K562 (cell line): ENCODE measurements at regions not wholly inside any gene's neighbourhood (a gene's known extent, or its start where the extent isn't known, plus 50 kb on each side); places are given as distances from the start of the nearest gene placed in this dataset.

Source experiments
- ATAC-seq: fragments of 200-7000 bp; cut with Tn5 transposase; 3 replicates; pipeline ENCODE4 v1.9.1; 2020; ENCODE audit warnings: moderate library complexity
- BruUV-seq: library from RNA; stranded (reverse); fragments of 400-500 nt; replicated peaks from 2 replicates; lab custom pipeline; 2021; lab: Mats Ljungman, UMichigan
- CTCF ChIA-PET: fragments of 300-600 bp; formaldehyde crosslinking; extraction: SDS; loops from one replicate; lab custom pipeline; 2021; ENCODE audit warnings: low intra/inter-chr PET ratio; lab: Yijun Ruan, JAX
- POLR2A ChIA-PET: fragments of 300-600, 350-650 bp; sonication (Branson Sonifier 250); formaldehyde crosslinking; extraction: SDS; loops from one replicate; lab custom pipeline; 2021; ENCODE audit warnings: antibody characterized with exemption, inconsistent platforms; lab: Yijun Ruan, JAX
- DNase-seq, 4 experiments: peaks; one replicate each; pipeline versions ENCODE4 v3.0.0 to v3.0.0-alpha.2; 2011 to 2018; ENCODE audit warnings: low spot score in 3 of 4, mixed read lengths in 3 of 4; ENCODE audit errors: extremely low read depth in 1 of 4
- FAIRE-seq: peaks from 2 replicates; lab custom pipeline; 2011; peaks lifted over from hg19 to GRCh38; lab: Jason Lieb, UNC
- H2AFZ ChIP-seq: 2 replicates; pipeline ENCODE4 v1.6.0; 2011; ENCODE audit warnings: low read depth, low read length, control low read depth, inconsistent platforms
- H3K27ac ChIP-seq: fragments of 200-600 bp; 3 replicates; pipeline ENCODE4 v1.8.0; 2011; ENCODE audit warnings: low read depth, mild to moderate bottlenecking, control low read depth, inconsistent platforms, low read length, moderate library complexity, mixed read lengths; ENCODE audit errors: extremely low read depth
- H3K27me3 ChIP-seq, 2 experiments: fragments of 300-600 bp in 1 of 2; 2 replicates in 1 of 2; 3 replicates in 1 of 2; pipeline versions ENCODE4 v1.6.0 to v1.8.0; 2011; ENCODE audit warnings: inconsistent platforms in 2 of 2, low read length in 2 of 2, mild to moderate bottlenecking in 1 of 2, mixed read lengths in 1 of 2, moderate library complexity in 1 of 2; ENCODE audit not compliant: control insufficient read depth in 2 of 2, insufficient read depth in 2 of 2
- H3K36me3 ChIP-seq: fragments of 300-600 bp; 3 replicates; pipeline ENCODE4 v1.8.0; 2011; ENCODE audit warnings: mild to moderate bottlenecking, low read length, inconsistent platforms; ENCODE audit not compliant: control insufficient read depth, insufficient read depth
- H3K4me1 ChIP-seq, 2 experiments: fragments of 200-600 bp in 1 of 2; replicated peaks in 1 of 2; 2 replicates in 1 of 2; 3 replicates in 1 of 2; pipeline versions ENCODE4 v1.5.1 to v1.8.0; 2011; ENCODE audit warnings: inconsistent platforms in 2 of 2, low read length in 2 of 2, mild to moderate bottlenecking in 1 of 2, mixed read lengths in 1 of 2, moderate library complexity in 1 of 2; ENCODE audit not compliant: control insufficient read depth in 2 of 2, insufficient read depth in 2 of 2
- H3K4me2 ChIP-seq: 2 replicates; pipeline ENCODE4 v1.6.1; 2011; ENCODE audit warnings: low read length, control low read depth, inconsistent platforms, mixed read lengths; ENCODE audit not compliant: insufficient read depth
- H3K4me3 ChIP-seq: fragments of 200-600 bp; sonication (generic), shearing (Covaris generic); 2 replicates; pipeline ENCODE4 v1.5.1; 2016; ENCODE audit warnings: control low read depth, inconsistent platforms
- H3K79me2 ChIP-seq: fragments of 200-600 bp; 3 replicates; pipeline ENCODE4 v1.8.0; 2011; ENCODE audit warnings: low read length, inconsistent platforms; ENCODE audit not compliant: control insufficient read depth, insufficient read depth
- H3K9ac ChIP-seq, 2 experiments: 2 replicates each; pipeline versions ENCODE4 v1.6.0 to v1.6.1; 2011; ENCODE audit warnings: low read depth in 2 of 2, low read length in 2 of 2, control low read depth in 1 of 2, inconsistent platforms in 1 of 2, mild to moderate bottlenecking in 1 of 2, mixed read lengths in 1 of 2; ENCODE audit not compliant: insufficient read depth in 1 of 2
- H3K9me1 ChIP-seq: one replicate; pipeline ENCODE4 v1.6.0; 2011; ENCODE audit warnings: inconsistent platforms, mild to moderate bottlenecking, low read length, moderate library complexity; ENCODE audit not compliant: control insufficient read depth, insufficient read depth
- H3K9me3 ChIP-seq: replicated peaks from 2 replicates; pipeline ENCODE4 v1.5.1; 2011; ENCODE audit warnings: low read depth, low read length, inconsistent platforms; ENCODE audit not compliant: control insufficient read depth, insufficient read depth
- H4K20me1 ChIP-seq: replicated peaks from 2 replicates; pipeline ENCODE4 v1.6.1; 2011; ENCODE audit warnings: low read length, inconsistent platforms, mixed read lengths; ENCODE audit not compliant: control insufficient read depth, insufficient read depth
- ARHGAP35 ChIP-seq: fragments of 450-650 bp; IDR thresholded peaks from 2 replicates; pipeline ENCODE4 v1.6.1; 2018; ENCODE audit not compliant: partially characterized antibody
- CBX1 ChIP-seq: sonication (generic); IDR thresholded peaks from 2 replicates; pipeline ENCODE4 v1.6.1; 2016; ENCODE audit warnings: antibody characterized with exemption, low read depth, mild to moderate bottlenecking
- GTF2F1 ChIP-seq: IDR thresholded peaks from 2 replicates; pipeline ENCODE4 v1.6.1; 2011; ENCODE audit warnings: low read depth, low read length, improper control_type of control experiment
- HMG20B ChIP-seq: fragments of 250-450 bp; sonication (Bioruptor Pico); IDR thresholded peaks from 2 replicates; pipeline ENCODE4 v1.5.0; 2021; ENCODE audit warnings: mild to moderate bottlenecking
- RNF2 ChIP-seq: sonication (generic); IDR thresholded peaks from 2 replicates; pipeline ENCODE4 v1.6.1; 2016
- TCF3 ChIP-seq: sonication (generic); formaldehyde crosslinking; IDR thresholded peaks from 2 replicates; pipeline ENCODE4 v1.4.0; 2020; ENCODE audit warnings: mild to moderate bottlenecking, missing genetic modification reagents
- ZNF263 ChIP-seq: sonication (generic); formaldehyde crosslinking; IDR thresholded peaks from 2 replicates; pipeline ENCODE4 v1.8.0; 2022; ENCODE audit warnings: mild to moderate bottlenecking, missing genetic modification reagents, borderline replicate concordance
- WGBS: fragments of 100-300 bp; shearing (Covaris generic); methylation state at CpG from one replicate; pipeline ENCODE4 v1.1.6; 2016; ENCODE audit warnings: low coverage, mixed read lengths; ENCODE audit not compliant: insufficient coverage; ENCODE audit errors: missing lambda C conversion rate; 5-methylcytosine and 5-hydroxymethylcytosine counted together
- in situ Hi-C: fragments of 300-500 bp; cut with MboI; formaldehyde crosslinking; loops from 4 replicates; pipeline ENCODE4 v1.15.0; 2018; ENCODE audit warnings: inconsistent platforms, mixed read lengths
- intact Hi-C: fragments of 100-400 bp; cut with micrococcal nuclease; formaldehyde crosslinking; loops from 2 replicates; pipeline ENCODE4 v1.14.2; 2022
- TF ChIP-seq, protein P1 (sequence below): fragments of 200-400 bp; formaldehyde crosslinking; IDR thresholded peaks from 2 replicates; pipeline ENCODE4 v1.6.1; 2017; ENCODE audit warnings: mild to moderate bottlenecking, low read depth, low read length, moderate library complexity

DNA sequence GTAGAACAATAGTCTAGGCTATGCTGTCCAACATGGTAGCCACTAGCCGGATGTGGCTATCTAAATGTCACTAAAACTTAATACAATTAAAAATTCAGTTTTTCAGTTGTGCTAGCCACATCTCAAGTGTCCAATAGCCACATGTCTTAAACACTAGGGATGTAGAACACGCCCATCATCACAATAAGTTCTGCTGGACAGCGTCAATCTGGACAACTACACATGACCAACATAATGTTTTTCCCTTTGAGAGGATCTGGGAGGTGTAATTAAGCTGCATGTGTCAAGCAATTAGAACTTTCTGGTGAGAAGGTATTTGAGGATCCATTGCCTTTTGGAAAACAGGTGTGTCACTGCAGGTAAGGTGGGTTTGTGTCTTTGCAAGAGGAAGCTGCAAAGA lies 424.6 kb upstream of the WWC1 start:
- POLR2A ChIA-PET, result no interaction called here
- Histone ChIP-seq H3K27me3 (no peaks in the 10 kb centered on the region), H4K20me1 (no peaks in the 10 kb centered on the region), H2AFZ (no peak overlapping the region), H3K9me1 (no peaks in the 10 kb centered on the region), H3K36me3 (no peaks in the 10 kb centered on the region), H3K9ac (no peak overlapping the region), H3K27ac (no peak overlapping the region), H3K4me1 (no peaks in the 10 kb centered on the region), H3K79me2 (no peaks in the 10 kb centered on the region), H3K4me3 (no peak overlapping the region), H3K9me3 (no peaks in the 10 kb centered on the region), H3K4me2 (no peak overlapping the region)
- DNase-seq (no peak), ATAC-seq (no peak), FAIRE-seq (no peak)
- in situ Hi-C loops, result no loop called here
- WGBS, result 0% methylated on average over 3 of the region's 3 CpGs
- CTCF ChIA-PET, result no interaction called here
- intact Hi-C loops, result no loop called here
- TF ChIP-seq CBX1 (no peak), ZNF263 (CRISPR knock-in tag) (no peak), ARHGAP35 (no peak), GTF2F1 (no peak), TCF3 (CRISPR knock-in tag) (no peak), HMG20B (CRISPR knock-in tag) (no peak), RNF2 (no peak)
- TF ChIP-seq, protein P1, sequence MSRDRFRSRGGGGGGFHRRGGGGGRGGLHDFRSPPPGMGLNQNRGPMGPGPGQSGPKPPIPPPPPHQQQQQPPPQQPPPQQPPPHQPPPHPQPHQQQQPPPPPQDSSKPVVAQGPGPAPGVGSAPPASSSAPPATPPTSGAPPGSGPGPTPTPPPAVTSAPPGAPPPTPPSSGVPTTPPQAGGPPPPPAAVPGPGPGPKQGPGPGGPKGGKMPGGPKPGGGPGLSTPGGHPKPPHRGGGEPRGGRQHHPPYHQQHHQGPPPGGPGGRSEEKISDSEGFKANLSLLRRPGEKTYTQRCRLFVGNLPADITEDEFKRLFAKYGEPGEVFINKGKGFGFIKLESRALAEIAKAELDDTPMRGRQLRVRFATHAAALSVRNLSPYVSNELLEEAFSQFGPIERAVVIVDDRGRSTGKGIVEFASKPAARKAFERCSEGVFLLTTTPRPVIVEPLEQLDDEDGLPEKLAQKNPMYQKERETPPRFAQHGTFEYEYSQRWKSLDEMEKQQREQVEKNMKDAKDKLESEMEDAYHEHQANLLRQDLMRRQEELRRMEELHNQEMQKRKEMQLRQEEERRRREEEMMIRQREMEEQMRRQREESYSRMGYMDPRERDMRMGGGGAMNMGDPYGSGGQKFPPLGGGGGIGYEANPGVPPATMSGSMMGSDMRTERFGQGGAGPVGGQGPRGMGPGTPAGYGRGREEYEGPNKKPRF, result no peak
- no TSS peak for BruUV-seq
